SKM-1 (cell line): ENCODE measurements at regions not wholly inside any gene's neighbourhood (a gene's known extent, or its start where the extent isn't known, plus 50 kb on each side); places are given as distances from the start of the nearest gene placed in this dataset.
"Not testable (repeated sequence)": the region's sequence is repeated elsewhere in the genome, so short reads cannot be mapped to it uniquely, and the experiment has no call there.

Experiments
- DNase-seq: peaks from one replicate; lab custom pipeline; 2025; ENCODE audit not compliant: unreplicated experiment; lab: John Stamatoyannopoulos, UW

- no peak for DNase-seq
Measured at GRCh38 chr2:117621326-117621725, 193.2 kb upstream of the DDX18 start.

GRCh38 chr2:117623175-117623574 is 191.3 kb upstream of the DDX18 start:
- DNase-seq: not testable (repeated sequence)

GRCh38 chr2:117631152-117631945 is 183.1 kb upstream of the DDX18 start:
- no peak for DNase-seq

GRCh38 chr2:117635481-117635880 is 179.0 kb upstream of the DDX18 start:
- no peak for DNase-seq

GRCh38 chr2:117639401-117639800 is 175.1 kb upstream of the DDX18 start:
- DNase-seq: no peak

GRCh38 chr2:117644403-117644802 is 170.1 kb upstream of the DDX18 start:
- DNase-seq: no peak

GRCh38 chr2:117645458-117645857 is 169.0 kb upstream of the DDX18 start:
- no peak for DNase-seq

- DNase-seq: no peak
Measured at GRCh38 chr2:117646099-117646498, 168.4 kb upstream of the DDX18 start.

- DNase-seq: no peak
Measured at GRCh38 chr2:117646872-117647271, 167.6 kb upstream of the DDX18 start.

- no peak for DNase-seq
Measured at GRCh38 chr2:117656546-117656945, 157.9 kb upstream of the DDX18 start.

GRCh38 chr2:117661619-117662018 is 152.9 kb upstream of the DDX18 start:
- DNase-seq: no peak

- DNase-seq: no peak
Measured at GRCh38 chr2:117674172-117674571, 140.3 kb upstream of the DDX18 start.

GRCh38 chr2:117679952-117680351 is 134.5 kb upstream of the DDX18 start:
- no peak for DNase-seq

- DNase-seq: no peak
Measured at GRCh38 chr2:117684919-117685318, 129.6 kb upstream of the DDX18 start.

- DNase-seq: no peak
Measured at GRCh38 chr2:117686699-117687098, 127.8 kb upstream of the DDX18 start.

- DNase-seq: no peak
Measured at GRCh38 chr2:117691595-117691994, 122.9 kb upstream of the DDX18 start.

GRCh38 chr2:117692001-117692763 is 122.3 kb upstream of the DDX18 start:
- no peak for DNase-seq

- no peak for DNase-seq
Measured at GRCh38 chr2:117693154-117693553, 121.3 kb upstream of the DDX18 start.

GRCh38 chr2:117693651-117694050 is 120.8 kb upstream of the DDX18 start:
- no peak for DNase-seq

- no peak for DNase-seq
Measured at GRCh38 chr2:117698287-117698686, 116.2 kb upstream of the DDX18 start.

GRCh38 chr2:117698819-117699218 is 115.7 kb upstream of the DDX18 start:
- DNase-seq: no peak

- DNase-seq: no peak
Measured at GRCh38 chr2:117700471-117700870, 114.0 kb upstream of the DDX18 start.
